Erythroblast (primary cell): ENCODE measurements at regions not wholly inside any gene's neighbourhood (a gene's known extent, or its start where the extent isn't known, plus 50 kb on each side); places are given as distances from the start of the nearest gene placed in this dataset.

Experiments used
- GATA1 ChIP-seq: IDR thresholded peaks from 2 replicates; pipeline ENCODE4 v1.6.1; 2011; ENCODE audit warnings: low read depth, mild to moderate bottlenecking, control low read depth, low read length, moderate library complexity
- POLR2A ChIP-seq: IDR thresholded peaks from 2 replicates; pipeline ENCODE4 v1.6.1; 2011; ENCODE audit warnings: mild to moderate bottlenecking, low read length

DNA sequence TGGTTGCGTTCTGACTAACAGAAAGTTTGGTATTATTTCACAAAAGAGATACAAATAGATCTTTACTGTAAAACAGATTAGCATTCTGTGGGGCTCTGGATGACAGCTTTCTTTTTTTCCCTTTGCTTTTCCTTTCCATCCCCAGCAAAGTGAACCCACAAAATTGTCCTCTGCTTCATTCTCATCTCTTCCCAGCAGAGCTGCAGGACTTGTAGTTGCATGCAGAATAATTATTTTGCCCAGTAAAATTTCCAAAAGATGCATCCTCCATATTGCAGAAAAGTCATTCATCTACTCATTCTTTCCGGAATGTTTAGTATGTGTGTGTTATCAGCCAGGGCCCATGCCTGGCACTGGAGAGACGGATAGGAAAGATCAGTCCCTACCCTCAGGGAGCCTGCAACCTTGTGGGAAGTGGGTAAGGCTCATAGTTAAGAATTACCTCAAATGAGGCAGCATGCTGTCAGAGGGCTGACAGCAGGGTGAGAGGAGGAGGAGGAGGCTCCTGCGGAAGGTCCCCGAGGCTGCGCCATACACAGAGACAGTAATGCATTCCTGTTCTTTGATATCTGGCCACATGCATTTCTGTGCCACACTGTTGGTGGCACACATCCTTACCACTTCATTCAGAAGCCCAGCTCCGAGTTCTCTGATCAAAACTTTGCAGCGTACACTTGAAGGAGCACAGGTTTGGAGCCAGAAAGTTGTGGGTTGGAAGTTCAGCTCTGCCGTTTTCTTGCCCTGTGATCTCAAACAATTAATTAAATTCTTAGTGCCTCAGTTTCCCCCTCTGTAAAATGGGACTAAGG, 225.4 kb downstream of the MYCN start:
- TF ChIP-seq POLR2A (no peak), GATA1 (no peak)
